Progenitor cell of endocrine pancreas (in vitro differentiated cells): ENCODE measurements at regions not wholly inside any gene's neighbourhood (a gene's known extent, or its start where the extent isn't known, plus 50 kb on each side); places are given as distances from the start of the nearest gene placed in this dataset.

Experiments used
- DNase-seq: peaks from one replicate; pipeline ENCODE4 v3.0.0; 2021; ENCODE audit warnings: low spot score; ENCODE audit not compliant: unreplicated experiment
- H3K27ac Mint-ChIP-seq: 2 replicates; pipeline ENCODE4 v1.8.0; 2021; ENCODE audit warnings: mild to moderate bottlenecking, moderate library complexity, mixed read lengths
- H3K27me3 Mint-ChIP-seq: 2 replicates; pipeline ENCODE4 v1.8.0; 2021; ENCODE audit warnings: mixed read lengths
- H3K36me3 Mint-ChIP-seq: 2 replicates; pipeline ENCODE4 v1.8.0; 2022; ENCODE audit warnings: mixed read lengths; ENCODE audit not compliant: insufficient read depth
- H3K4me1 Mint-ChIP-seq: 2 replicates; pipeline ENCODE4 v1.8.0; 2021; ENCODE audit warnings: low read depth, mixed read lengths
- H3K4me3 Mint-ChIP-seq: 2 replicates; pipeline ENCODE4 v1.8.0; 2021; ENCODE audit warnings: low read depth, mild to moderate bottlenecking, moderate library complexity, mixed read lengths
- H3K9me3 Mint-ChIP-seq: 2 replicates; pipeline ENCODE4 v1.8.0; 2021; ENCODE audit warnings: low read depth, mixed read lengths
- TF ChIP-seq, protein P1 (sequence below): fragments of 200-600 bp; sonication (generic); IDR thresholded peaks from one replicate; pipeline ENCODE4 v1.5.0; 2021; ENCODE audit warnings: antibody characterized with exemption, mild to moderate bottlenecking; ENCODE audit not compliant: unreplicated experiment

DNA sequence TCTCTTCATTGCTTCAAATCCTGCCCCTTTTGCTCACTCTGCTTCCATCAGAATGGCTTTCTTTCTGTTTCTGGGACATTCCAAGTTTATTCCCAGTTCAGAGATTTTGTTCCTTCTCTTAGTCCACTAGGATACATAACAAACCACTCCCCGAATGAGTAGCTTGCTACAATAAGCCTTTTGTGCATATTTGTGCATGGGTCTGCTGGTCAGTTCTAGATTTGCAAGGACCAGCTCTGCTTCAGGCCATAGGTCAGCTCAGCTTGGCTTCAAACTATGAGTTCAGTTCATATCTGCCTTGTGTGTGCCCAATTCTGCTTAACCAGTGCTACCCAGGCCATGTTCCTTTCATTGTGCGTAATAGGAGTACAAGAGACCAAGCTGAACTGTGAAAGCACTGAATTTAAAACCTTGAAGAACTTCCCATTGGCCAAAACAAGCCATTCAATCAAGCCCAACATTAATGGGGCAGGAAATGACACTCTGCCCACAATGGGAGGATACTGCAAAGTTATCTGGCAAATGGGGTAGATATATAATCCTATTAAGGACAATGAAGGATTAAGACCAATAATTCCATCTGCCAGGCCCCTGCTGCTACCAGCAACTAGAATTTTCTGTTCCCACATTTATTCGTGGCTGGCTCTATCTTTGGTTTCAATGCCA, 328.8 kb downstream of the PRELID2 start:
- Mint-ChIP-seq H3K27ac (no peak overlapping the region), H3K4me1 (peaks cover 10% of the 10 kb centered on the region)

GRCh38 chr5:145502906-145503305, 332.2 kb downstream of the PRELID2 start:
- Mint-ChIP-seq H3K36me3 (no peaks in the 10 kb centered on the region), H3K9me3 (no peaks in the 10 kb centered on the region), H3K27me3 (no peaks in the 10 kb centered on the region), H3K4me1 (peaks cover 4% of the 10 kb centered on the region), H3K27ac (no peak overlapping the region), H3K4me3 (no peak overlapping the region)
- TF ChIP-seq, protein P1, sequence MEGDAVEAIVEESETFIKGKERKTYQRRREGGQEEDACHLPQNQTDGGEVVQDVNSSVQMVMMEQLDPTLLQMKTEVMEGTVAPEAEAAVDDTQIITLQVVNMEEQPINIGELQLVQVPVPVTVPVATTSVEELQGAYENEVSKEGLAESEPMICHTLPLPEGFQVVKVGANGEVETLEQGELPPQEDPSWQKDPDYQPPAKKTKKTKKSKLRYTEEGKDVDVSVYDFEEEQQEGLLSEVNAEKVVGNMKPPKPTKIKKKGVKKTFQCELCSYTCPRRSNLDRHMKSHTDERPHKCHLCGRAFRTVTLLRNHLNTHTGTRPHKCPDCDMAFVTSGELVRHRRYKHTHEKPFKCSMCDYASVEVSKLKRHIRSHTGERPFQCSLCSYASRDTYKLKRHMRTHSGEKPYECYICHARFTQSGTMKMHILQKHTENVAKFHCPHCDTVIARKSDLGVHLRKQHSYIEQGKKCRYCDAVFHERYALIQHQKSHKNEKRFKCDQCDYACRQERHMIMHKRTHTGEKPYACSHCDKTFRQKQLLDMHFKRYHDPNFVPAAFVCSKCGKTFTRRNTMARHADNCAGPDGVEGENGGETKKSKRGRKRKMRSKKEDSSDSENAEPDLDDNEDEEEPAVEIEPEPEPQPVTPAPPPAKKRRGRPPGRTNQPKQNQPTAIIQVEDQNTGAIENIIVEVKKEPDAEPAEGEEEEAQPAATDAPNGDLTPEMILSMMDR, result no peak
- no peak for DNase-seq

More for the DNA sequence above, 328.8 kb downstream of the PRELID2 start:
- Mint-ChIP-seq H3K27me3 (no peaks in the 10 kb centered on the region), H3K9me3 (no peaks in the 10 kb centered on the region), H3K4me3 (no peak overlapping the region), H3K36me3 (no peaks in the 10 kb centered on the region)
- no peak for DNase-seq
- TF ChIP-seq, protein P1, result no peak

DNA sequence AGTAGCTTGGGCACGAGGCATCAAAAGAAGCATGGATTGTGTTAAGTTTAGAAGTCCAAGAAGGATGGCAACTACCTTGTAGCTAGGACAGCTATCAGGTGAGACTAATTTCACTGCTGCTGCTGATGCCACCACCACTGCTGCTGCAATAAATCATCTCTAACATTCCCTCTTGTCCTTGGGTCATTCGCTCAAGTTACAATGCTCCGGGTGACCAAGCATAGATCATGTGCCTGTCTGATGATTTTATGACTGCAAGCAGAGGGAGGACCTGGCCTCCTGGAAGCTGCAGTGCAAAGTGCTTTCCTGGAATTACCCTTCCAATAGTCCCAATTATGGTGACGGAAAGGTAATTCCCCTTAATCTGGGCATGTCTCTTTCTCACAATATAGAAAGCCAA, 334.4 kb downstream of the PRELID2 start:
- H3K27me3 Mint-ChIP-seq, result no peaks in the 10 kb centered on the region
- TF ChIP-seq, protein P1, result no peak
- H3K4me3 Mint-ChIP-seq, result no peak overlapping the region
- no peaks in the 10 kb centered on the region for H3K36me3 Mint-ChIP-seq
- H3K27ac Mint-ChIP-seq, result no peak overlapping the region
- DNase-seq, result no peak
- peaks cover 4% of the 10 kb centered on the region for H3K4me1 Mint-ChIP-seq
- no peaks in the 10 kb centered on the region for H3K9me3 Mint-ChIP-seq

GRCh38 chr5:145499483-145499882, 335.7 kb downstream of the PRELID2 start:
- H3K27ac Mint-ChIP-seq, result no peak overlapping the region
- peaks cover 4% of the 10 kb centered on the region for H3K4me1 Mint-ChIP-seq
- TF ChIP-seq, protein P1, result no peak
- H3K36me3 Mint-ChIP-seq, result no peaks in the 10 kb centered on the region
- DNase-seq, result no peak
- H3K27me3 Mint-ChIP-seq, result peaks cover 2% of the 10 kb centered on the region
- no peak overlapping the region for H3K4me3 Mint-ChIP-seq
- no peaks in the 10 kb centered on the region for H3K9me3 Mint-ChIP-seq

DNA sequence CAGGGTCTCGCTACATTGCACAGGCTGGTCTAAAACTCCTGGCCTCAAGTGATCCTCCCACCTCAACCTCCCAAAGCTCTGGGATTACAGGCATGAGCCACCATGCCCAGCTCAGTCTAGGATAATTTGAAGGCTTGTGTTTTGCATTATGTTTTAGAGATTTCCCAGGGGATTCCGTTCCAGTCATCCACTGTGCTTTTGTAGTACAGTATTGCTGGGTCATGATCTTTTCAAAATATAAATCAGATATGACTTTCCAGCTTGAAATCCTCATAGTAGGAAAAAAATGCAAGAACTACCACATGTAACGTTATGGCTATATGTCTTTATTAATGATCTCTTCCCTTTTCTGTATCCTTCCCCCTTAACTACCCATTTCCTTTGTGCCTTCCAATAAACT, 338.1 kb downstream of the PRELID2 start:
- Mint-ChIP-seq H3K36me3 (no peaks in the 10 kb centered on the region), H3K27ac (no peak overlapping the region), H3K4me3 (no peak overlapping the region), H3K9me3 (no peaks in the 10 kb centered on the region), H3K27me3 (peaks cover 2% of the 10 kb centered on the region), H3K4me1 (peaks cover 2% of the 10 kb centered on the region)
- TF ChIP-seq, protein P1, result no peak
- DNase-seq, result no peak
